Neural progenitor cell (in vitro differentiated cells): ENCODE measurements at regions not wholly inside any gene's neighbourhood (a gene's known extent, or its start where the extent isn't known, plus 50 kb on each side); places are given as distances from the start of the nearest gene placed in this dataset.

Experiments
- EZH2 ChIP-seq: fragments of 200-600 bp; sonication (generic); IDR thresholded peaks from 2 replicates; pipeline ENCODE4 v1.6.1; 2017; ENCODE audit warnings: antibody characterized with exemption, mild to moderate bottlenecking, moderate library complexity
- EZH2phosphoT487 ChIP-seq: fragments of 200-600 bp; sonication (generic); IDR thresholded peaks from 2 replicates; pipeline ENCODE4 v1.6.1; 2017; ENCODE audit warnings: antibody characterized with exemption
- TF ChIP-seq, protein P1 (sequence below): fragments of 200-600 bp; sonication (generic); IDR thresholded peaks from 2 replicates; pipeline ENCODE4 v1.5.1; 2017; ENCODE audit warnings: antibody characterized with exemption, mild to moderate bottlenecking

- TF ChIP-seq, protein P1, sequence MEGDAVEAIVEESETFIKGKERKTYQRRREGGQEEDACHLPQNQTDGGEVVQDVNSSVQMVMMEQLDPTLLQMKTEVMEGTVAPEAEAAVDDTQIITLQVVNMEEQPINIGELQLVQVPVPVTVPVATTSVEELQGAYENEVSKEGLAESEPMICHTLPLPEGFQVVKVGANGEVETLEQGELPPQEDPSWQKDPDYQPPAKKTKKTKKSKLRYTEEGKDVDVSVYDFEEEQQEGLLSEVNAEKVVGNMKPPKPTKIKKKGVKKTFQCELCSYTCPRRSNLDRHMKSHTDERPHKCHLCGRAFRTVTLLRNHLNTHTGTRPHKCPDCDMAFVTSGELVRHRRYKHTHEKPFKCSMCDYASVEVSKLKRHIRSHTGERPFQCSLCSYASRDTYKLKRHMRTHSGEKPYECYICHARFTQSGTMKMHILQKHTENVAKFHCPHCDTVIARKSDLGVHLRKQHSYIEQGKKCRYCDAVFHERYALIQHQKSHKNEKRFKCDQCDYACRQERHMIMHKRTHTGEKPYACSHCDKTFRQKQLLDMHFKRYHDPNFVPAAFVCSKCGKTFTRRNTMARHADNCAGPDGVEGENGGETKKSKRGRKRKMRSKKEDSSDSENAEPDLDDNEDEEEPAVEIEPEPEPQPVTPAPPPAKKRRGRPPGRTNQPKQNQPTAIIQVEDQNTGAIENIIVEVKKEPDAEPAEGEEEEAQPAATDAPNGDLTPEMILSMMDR, result no peak
- TF ChIP-seq EZH2phosphoT487, result no peak
- TF ChIP-seq EZH2, result no peak
Measured at GRCh38 chr2:123746006-123746405, 279.1 kb upstream of the CNTNAP5 start.
